K562 (cell line): ENCODE measurements at regions not wholly inside any gene's neighbourhood (a gene's known extent, or its start where the extent isn't known, plus 50 kb on each side); places are given as distances from the start of the nearest gene placed in this dataset.

Experiments
- ATAC-seq: fragments of 200-7000 bp; cut with Tn5 transposase; 3 replicates; pipeline ENCODE4 v1.9.1; 2020; ENCODE audit warnings: moderate library complexity
- BruUV-seq: library from RNA; stranded (reverse); fragments of 400-500 nt; replicated peaks from 2 replicates; lab custom pipeline; 2021; lab: Mats Ljungman, UMichigan
- CTCF ChIA-PET: fragments of 300-600 bp; formaldehyde crosslinking; extraction: SDS; loops from one replicate; lab custom pipeline; 2021; ENCODE audit warnings: low intra/inter-chr PET ratio; lab: Yijun Ruan, JAX
- POLR2A ChIA-PET: fragments of 300-600, 350-650 bp; sonication (Branson Sonifier 250); formaldehyde crosslinking; extraction: SDS; loops from one replicate; lab custom pipeline; 2021; ENCODE audit warnings: antibody characterized with exemption, inconsistent platforms; lab: Yijun Ruan, JAX
- DNase-seq, 4 experiments: peaks; one replicate each; pipeline versions ENCODE4 v3.0.0 to v3.0.0-alpha.2; 2011 to 2018; ENCODE audit warnings: low spot score in 3 of 4, mixed read lengths in 3 of 4; ENCODE audit errors: extremely low read depth in 1 of 4
- FAIRE-seq: peaks from 2 replicates; lab custom pipeline; 2011; peaks lifted over from hg19 to GRCh38; lab: Jason Lieb, UNC
- H2AFZ ChIP-seq: 2 replicates; pipeline ENCODE4 v1.6.0; 2011; ENCODE audit warnings: low read depth, low read length, control low read depth, inconsistent platforms
- H3K27ac ChIP-seq: fragments of 200-600 bp; 3 replicates; pipeline ENCODE4 v1.8.0; 2011; ENCODE audit warnings: low read depth, mild to moderate bottlenecking, control low read depth, inconsistent platforms, low read length, moderate library complexity, mixed read lengths; ENCODE audit errors: extremely low read depth
- H3K27me3 ChIP-seq, 2 experiments: fragments of 300-600 bp in 1 of 2; 2 replicates in 1 of 2; 3 replicates in 1 of 2; pipeline versions ENCODE4 v1.6.0 to v1.8.0; 2011; ENCODE audit warnings: inconsistent platforms in 2 of 2, low read length in 2 of 2, mild to moderate bottlenecking in 1 of 2, mixed read lengths in 1 of 2, moderate library complexity in 1 of 2; ENCODE audit not compliant: control insufficient read depth in 2 of 2, insufficient read depth in 2 of 2
- H3K36me3 ChIP-seq: fragments of 300-600 bp; 3 replicates; pipeline ENCODE4 v1.8.0; 2011; ENCODE audit warnings: mild to moderate bottlenecking, low read length, inconsistent platforms; ENCODE audit not compliant: control insufficient read depth, insufficient read depth
- H3K4me1 ChIP-seq, 2 experiments: fragments of 200-600 bp in 1 of 2; replicated peaks in 1 of 2; 2 replicates in 1 of 2; 3 replicates in 1 of 2; pipeline versions ENCODE4 v1.5.1 to v1.8.0; 2011; ENCODE audit warnings: inconsistent platforms in 2 of 2, low read length in 2 of 2, mild to moderate bottlenecking in 1 of 2, mixed read lengths in 1 of 2, moderate library complexity in 1 of 2; ENCODE audit not compliant: control insufficient read depth in 2 of 2, insufficient read depth in 2 of 2
- H3K4me2 ChIP-seq: 2 replicates; pipeline ENCODE4 v1.6.1; 2011; ENCODE audit warnings: low read length, control low read depth, inconsistent platforms, mixed read lengths; ENCODE audit not compliant: insufficient read depth
- H3K4me3 ChIP-seq: fragments of 200-600 bp; sonication (generic), shearing (Covaris generic); 2 replicates; pipeline ENCODE4 v1.5.1; 2016; ENCODE audit warnings: control low read depth, inconsistent platforms
- H3K79me2 ChIP-seq: fragments of 200-600 bp; 3 replicates; pipeline ENCODE4 v1.8.0; 2011; ENCODE audit warnings: low read length, inconsistent platforms; ENCODE audit not compliant: control insufficient read depth, insufficient read depth
- H3K9ac ChIP-seq, 2 experiments: 2 replicates each; pipeline versions ENCODE4 v1.6.0 to v1.6.1; 2011; ENCODE audit warnings: low read depth in 2 of 2, low read length in 2 of 2, control low read depth in 1 of 2, inconsistent platforms in 1 of 2, mild to moderate bottlenecking in 1 of 2, mixed read lengths in 1 of 2; ENCODE audit not compliant: insufficient read depth in 1 of 2
- H3K9me1 ChIP-seq: one replicate; pipeline ENCODE4 v1.6.0; 2011; ENCODE audit warnings: inconsistent platforms, mild to moderate bottlenecking, low read length, moderate library complexity; ENCODE audit not compliant: control insufficient read depth, insufficient read depth
- H3K9me3 ChIP-seq: replicated peaks from 2 replicates; pipeline ENCODE4 v1.5.1; 2011; ENCODE audit warnings: low read depth, low read length, inconsistent platforms; ENCODE audit not compliant: control insufficient read depth, insufficient read depth
- H4K20me1 ChIP-seq: replicated peaks from 2 replicates; pipeline ENCODE4 v1.6.1; 2011; ENCODE audit warnings: low read length, inconsistent platforms, mixed read lengths; ENCODE audit not compliant: control insufficient read depth, insufficient read depth
- ATF3 ChIP-seq, 2 experiments: fragments of 450-650 bp in 1 of 2; sonication (generic) in 1 of 2; formaldehyde crosslinking in 1 of 2; IDR thresholded peaks in 1 of 2; conservative IDR thresholded peaks in 1 of 2; 2 replicates each; pipeline versions ENCODE4 v1.6.1 to v1.8.1; 2016 to 2023; ENCODE audit warnings: mild to moderate bottlenecking in 2 of 2, moderate library complexity in 2 of 2, inconsistent platforms in 1 of 2, missing genetic modification reagents in 1 of 2
- CC2D1A ChIP-seq: fragments of 450-650 bp; IDR thresholded peaks from 2 replicates; pipeline ENCODE4 v1.6.1; 2017; ENCODE audit warnings: mild to moderate bottlenecking
- CHD2 ChIP-seq: IDR thresholded peaks from 2 replicates; pipeline ENCODE4 v1.6.1; 2011; ENCODE audit warnings: low read depth, low read length
- ESRRB ChIP-seq: fragments of 250-450 bp; sonication (Bioruptor Pico); IDR thresholded peaks from 2 replicates; pipeline ENCODE4 v1.5.0; 2020; ENCODE audit warnings: mild to moderate bottlenecking, moderate library complexity, borderline replicate concordance
- KLF1 ChIP-seq: fragments of 450-650 bp; IDR thresholded peaks from 2 replicates; pipeline ENCODE4 v1.6.1; 2016; ENCODE audit warnings: missing genetic modification characterization, missing compliant biosample characterization
- RBBP5 ChIP-seq: fragments of 200-600 bp; sonication (generic); IDR thresholded peaks from 2 replicates; pipeline ENCODE4 v1.6.1; 2012; ENCODE audit warnings: borderline replicate concordance, mild to moderate bottlenecking, low read length, control low read depth, inconsistent platforms; ENCODE audit not compliant: insufficient read depth, poor library complexity, severe bottlenecking
- SPI1 ChIP-seq: IDR thresholded peaks from 2 replicates; pipeline ENCODE4 v1.6.1; 2011; ENCODE audit warnings: low read depth, low read length, control low read depth, borderline replicate concordance
- UBTF ChIP-seq, 2 experiments: IDR thresholded peaks; 2 replicates each; pipeline ENCODE4 v1.6.1; 2012; ENCODE audit warnings: improper control_type of control experiment in 2 of 2, low read depth in 2 of 2, low read length in 2 of 2, borderline replicate concordance in 1 of 2
- ZBTB26 ChIP-seq: fragments of 450-650 bp; formaldehyde crosslinking; IDR thresholded peaks from 2 replicates; pipeline ENCODE4 v1.4.0; 2022; ENCODE audit warnings: missing genetic modification characterization
- ZBTB5 ChIP-seq: fragments of 450-650 bp; IDR thresholded peaks from 2 replicates; pipeline ENCODE4 v1.6.1; 2017; ENCODE audit warnings: antibody characterized with exemption
- ZNF778 ChIP-seq: fragments of 450-650 bp; formaldehyde crosslinking; IDR thresholded peaks from 2 replicates; pipeline ENCODE4 v1.4.0; 2020; ENCODE audit warnings: mild to moderate bottlenecking, moderate library complexity
- WGBS: fragments of 100-300 bp; shearing (Covaris generic); methylation state at CpG from one replicate; pipeline ENCODE4 v1.1.6; 2016; ENCODE audit warnings: low coverage, mixed read lengths; ENCODE audit not compliant: insufficient coverage; ENCODE audit errors: missing lambda C conversion rate; 5-methylcytosine and 5-hydroxymethylcytosine counted together
- in situ Hi-C: fragments of 300-500 bp; cut with MboI; formaldehyde crosslinking; loops from 4 replicates; pipeline ENCODE4 v1.15.0; 2018; ENCODE audit warnings: inconsistent platforms, mixed read lengths
- intact Hi-C: fragments of 100-400 bp; cut with micrococcal nuclease; formaldehyde crosslinking; loops from 2 replicates; pipeline ENCODE4 v1.14.2; 2022

- no peak overlapping the region for H3K9ac ChIP-seq
- DNase-seq, result no peak
- WGBS, result 24% methylated on average over 3 of the region's 3 CpGs
- intact Hi-C loops, result no loop called here
- peak; percentile 36 for ATAC-seq
- CTCF ChIA-PET, result no interaction called here
- no peak for FAIRE-seq
- BruUV-seq, result no TSS peak
- peaks cover 0 to 7% of the 10 kb centered on the region in 2 experiments; a peak in 1 of 5 replicates for H3K27me3 ChIP-seq
- H3K27ac ChIP-seq, result no peak overlapping the region
- POLR2A ChIA-PET, result no interaction called here
- in situ Hi-C loops, result loop anchor here (10.0 kb wide), 1 partner anchor 267 kb away; no protein-coding TSS in a partner anchor
- H4K20me1 ChIP-seq, result no peaks in the 10 kb centered on the region
- peaks cover 0 to 6% of the 10 kb centered on the region in 2 experiments; a peak in 1 of 5 replicates for H3K4me1 ChIP-seq
- H3K4me3 ChIP-seq, result no peak overlapping the region
- H3K79me2 ChIP-seq, result no peaks in the 10 kb centered on the region
- no peaks in the 10 kb centered on the region for H3K9me3 ChIP-seq
- H3K9me1 ChIP-seq, result no peaks in the 10 kb centered on the region
- no peak overlapping the region for H3K4me2 ChIP-seq
- peak overlapping the region; percentile 5; the same call in 1 of the 2 replicates for H2AFZ ChIP-seq
- TF ChIP-seq ZBTB26 (CRISPR knock-in tag), result no peak
- no peak for TF ChIP-seq RBBP5
- TF ChIP-seq UBTF (IDR thresholded peaks at IDR 0.05; ENCODE audit: borderline replicate concordance in 1 of 2, low read depth in 2 of 2, low read length in 2 of 2), result no peak
- TF ChIP-seq ZBTB5, result no peak
- TF ChIP-seq KLF1 (tag), result no peak
- no peak for TF ChIP-seq SPI1
- no peak for TF ChIP-seq ZNF778
- TF ChIP-seq CHD2, result no peak
- TF ChIP-seq ESRRB (CRISPR knock-in tag), result no peak
- TF ChIP-seq ATF3 (IDR thresholded peaks at IDR 0.05), result no peak
- TF ChIP-seq ATF3 (CRISPR knock-in tag; conservative IDR thresholded peaks at IDR 0.05), result no peak
- TF ChIP-seq CC2D1A, result no peak
- H3K36me3 ChIP-seq, result no peaks in the 10 kb centered on the region
Measured at GRCh38 chr7:113292105-113292504, 173.8 kb upstream of the SMIM30 start.
